ENCODE measurements at regions not wholly inside any gene's neighbourhood (a gene's known extent, or its start where the extent isn't known, plus 50 kb on each side); places are given as distances from the start of the nearest gene placed in this dataset.

DNA sequence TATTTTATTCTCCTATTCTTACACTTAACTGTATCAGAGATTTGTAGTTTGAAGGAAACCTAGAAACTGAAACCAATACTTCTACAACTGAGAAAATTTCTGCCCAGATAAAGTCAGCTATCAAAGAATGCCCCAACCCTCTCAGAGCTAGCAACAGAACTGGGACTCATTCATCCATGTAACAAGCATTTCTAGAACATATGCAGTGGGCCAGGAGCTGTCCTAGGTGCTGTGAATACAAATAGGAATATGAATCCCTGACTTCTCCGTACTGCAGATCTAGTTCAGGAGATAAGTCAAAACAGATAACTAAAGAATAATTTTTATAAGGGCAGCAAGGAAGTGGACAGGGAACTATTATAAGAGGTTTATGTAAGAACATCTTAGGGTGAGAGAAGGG lies 654.1 kb upstream of the NOX3 start:
- TF ChIP-seq, protein P1, sequence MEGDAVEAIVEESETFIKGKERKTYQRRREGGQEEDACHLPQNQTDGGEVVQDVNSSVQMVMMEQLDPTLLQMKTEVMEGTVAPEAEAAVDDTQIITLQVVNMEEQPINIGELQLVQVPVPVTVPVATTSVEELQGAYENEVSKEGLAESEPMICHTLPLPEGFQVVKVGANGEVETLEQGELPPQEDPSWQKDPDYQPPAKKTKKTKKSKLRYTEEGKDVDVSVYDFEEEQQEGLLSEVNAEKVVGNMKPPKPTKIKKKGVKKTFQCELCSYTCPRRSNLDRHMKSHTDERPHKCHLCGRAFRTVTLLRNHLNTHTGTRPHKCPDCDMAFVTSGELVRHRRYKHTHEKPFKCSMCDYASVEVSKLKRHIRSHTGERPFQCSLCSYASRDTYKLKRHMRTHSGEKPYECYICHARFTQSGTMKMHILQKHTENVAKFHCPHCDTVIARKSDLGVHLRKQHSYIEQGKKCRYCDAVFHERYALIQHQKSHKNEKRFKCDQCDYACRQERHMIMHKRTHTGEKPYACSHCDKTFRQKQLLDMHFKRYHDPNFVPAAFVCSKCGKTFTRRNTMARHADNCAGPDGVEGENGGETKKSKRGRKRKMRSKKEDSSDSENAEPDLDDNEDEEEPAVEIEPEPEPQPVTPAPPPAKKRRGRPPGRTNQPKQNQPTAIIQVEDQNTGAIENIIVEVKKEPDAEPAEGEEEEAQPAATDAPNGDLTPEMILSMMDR (IDR thresholded peaks at IDR 0.05) = no peak
- no peak for TF ChIP-seq POLR2A (IDR thresholded peaks at IDR 0.05)

Data from sigmoid colon (tissue), 3 donors.